Mesodermal cell (in vitro differentiated cells): ENCODE measurements at regions not wholly inside any gene's neighbourhood (a gene's known extent, or its start where the extent isn't known, plus 50 kb on each side); places are given as distances from the start of the nearest gene placed in this dataset.
"Not testable (repeated sequence)": the region's sequence is repeated elsewhere in the genome, so short reads cannot be mapped to it uniquely, and the experiment has no call there.

Experiments used
- H3K27ac ChIP-seq: 2 replicates; pipeline ENCODE4 v1.7.0; 2013; ENCODE audit warnings: mild to moderate bottlenecking, low read depth, low read length, moderate library complexity; ENCODE audit not compliant: severe bottlenecking
- H3K36me3 ChIP-seq: 2 replicates; pipeline ENCODE4 v1.7.1; 2013; ENCODE audit warnings: mild to moderate bottlenecking, low read length, moderate library complexity; ENCODE audit not compliant: control insufficient read depth, insufficient read depth
- H3K4me1 ChIP-seq: one replicate; pipeline ENCODE4 v1.7.1; 2013; ENCODE audit warnings: mild to moderate bottlenecking, low read length; ENCODE audit not compliant: insufficient read depth, control insufficient read depth, poor library complexity, severe bottlenecking
- H3K4me3 ChIP-seq: 2 replicates; pipeline ENCODE4 v1.7.0; 2013; ENCODE audit warnings: low read length, control low read depth, mild to moderate bottlenecking; ENCODE audit not compliant: insufficient read depth, poor library complexity, severe bottlenecking; ENCODE audit errors: extremely low read depth
- H3K9me3 ChIP-seq: 2 replicates; pipeline ENCODE4 v1.7.1; 2013; ENCODE audit warnings: mild to moderate bottlenecking, low read length, moderate library complexity; ENCODE audit not compliant: control insufficient read depth
- WGBS, 2 experiments: methylation state at CpG; one replicate each; pipeline ENCODE4 v1.1.5; 2013; ENCODE audit warnings: missing lambda C conversion rate in 2 of 2; ENCODE audit not compliant: insufficient coverage in 2 of 2; 5-methylcytosine and 5-hydroxymethylcytosine counted together

DNA sequence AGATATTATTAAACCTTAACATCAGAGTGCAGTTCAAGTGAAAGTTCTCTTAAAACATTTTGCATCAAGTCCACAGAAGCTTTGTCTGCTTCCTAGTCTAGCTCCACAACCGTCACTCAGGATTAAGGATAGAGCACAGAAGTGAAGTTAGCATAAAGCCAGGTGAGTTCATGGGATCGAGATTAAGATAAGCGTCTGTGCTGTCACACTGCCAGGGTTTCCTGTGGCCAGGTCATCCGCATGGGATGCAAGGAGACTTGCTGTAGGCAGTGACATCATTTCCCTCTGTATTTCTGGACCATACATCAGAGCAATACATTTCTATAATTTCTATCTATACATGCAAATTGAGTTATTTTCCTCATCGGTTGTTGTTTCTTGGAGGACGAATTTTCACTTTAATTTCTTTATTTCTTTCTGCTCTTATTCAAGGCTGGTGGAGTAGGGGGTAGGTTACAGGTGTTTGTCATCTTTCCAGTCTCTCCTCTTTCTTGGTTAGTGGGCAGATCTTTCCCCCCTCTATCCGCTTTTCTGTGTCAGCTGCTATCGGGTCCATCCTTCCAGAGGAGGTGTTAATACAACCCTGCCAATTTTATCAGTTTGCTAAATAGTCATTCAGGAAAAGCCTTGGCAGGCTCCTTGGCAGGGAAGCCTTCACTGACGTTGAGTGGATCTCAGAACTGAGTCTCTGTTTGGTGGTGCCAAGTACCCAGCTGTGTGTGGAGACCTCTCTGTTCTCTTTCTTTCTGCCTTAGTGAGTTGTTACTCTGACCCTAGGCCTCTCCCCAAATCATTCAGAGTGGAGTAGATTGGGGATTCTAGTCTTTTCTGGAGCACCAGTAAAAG is 307.6 kb upstream of the MAP3K7 start:
- Histone ChIP-seq H3K27ac (no peak overlapping the region), H3K4me1 (peaks cover 22% of the 10 kb centered on the region), H3K4me3 (no peak overlapping the region), H3K36me3 (no peaks in the 10 kb centered on the region), H3K9me3 (no peaks in the 10 kb centered on the region)
- WGBS, 2 experiments: 94% methylated on average over 5 to 6 of the region's 9 CpGs

DNA sequence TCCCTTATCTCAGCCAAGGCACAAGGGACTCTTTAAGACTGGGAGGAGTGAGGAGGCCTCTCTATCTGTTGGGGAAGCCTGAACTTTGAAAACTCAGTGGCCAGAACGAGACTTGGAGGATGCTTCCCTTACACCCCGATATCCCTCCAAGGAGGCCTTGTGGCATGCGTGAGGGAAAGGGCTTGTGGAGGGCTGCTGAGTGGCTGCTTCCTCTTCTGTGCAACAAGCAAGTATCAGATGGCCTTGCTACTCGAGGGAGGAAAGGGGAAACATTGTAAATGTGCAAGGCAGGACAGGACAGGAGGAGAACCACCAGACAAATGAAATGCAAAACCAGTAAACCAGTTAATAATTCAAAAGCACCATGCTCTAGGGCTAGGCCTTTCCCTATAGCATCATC is 306.5 kb upstream of the MAP3K7 start:
- Histone ChIP-seq H3K36me3 (no peaks in the 10 kb centered on the region), H3K27ac (no peak overlapping the region), H3K9me3 (no peaks in the 10 kb centered on the region), H3K4me1 (peaks cover 22% of the 10 kb centered on the region), H3K4me3 (no peak overlapping the region)
- WGBS, 2 experiments: 73 to 95% methylated on average over 2 of the region's 4 CpGs

DNA sequence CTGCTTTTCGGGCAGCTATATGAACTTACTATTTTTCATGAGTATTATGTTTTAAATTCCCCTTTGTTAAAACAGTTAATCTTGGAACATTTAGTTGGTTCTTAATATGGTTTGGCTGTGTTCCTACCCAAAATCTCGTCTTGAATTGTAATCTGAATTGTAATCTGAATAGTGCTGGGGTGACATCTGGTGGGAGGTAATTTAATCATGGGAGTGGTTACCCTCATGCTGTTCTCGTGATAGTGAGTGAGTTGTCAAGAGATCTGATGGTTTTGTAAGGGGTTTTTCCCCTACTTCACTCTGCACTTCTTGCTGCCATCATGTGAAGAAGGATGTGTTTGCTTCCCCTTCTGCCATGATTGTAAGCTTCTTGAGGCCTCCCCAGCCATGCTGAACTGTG is 305.4 kb upstream of the MAP3K7 start:
- Histone ChIP-seq H3K36me3 (no peaks in the 10 kb centered on the region), H3K4me3 (no peak overlapping the region), H3K9me3 (no peaks in the 10 kb centered on the region), H3K27ac (no peak overlapping the region), H3K4me1 (peaks cover 22% of the 10 kb centered on the region)
- WGBS, 2 experiments: 88% methylated on average over 1 of the region's 3 CpGs; no CpG with 5 or more reads in 1 of the 2 experiments

DNA sequence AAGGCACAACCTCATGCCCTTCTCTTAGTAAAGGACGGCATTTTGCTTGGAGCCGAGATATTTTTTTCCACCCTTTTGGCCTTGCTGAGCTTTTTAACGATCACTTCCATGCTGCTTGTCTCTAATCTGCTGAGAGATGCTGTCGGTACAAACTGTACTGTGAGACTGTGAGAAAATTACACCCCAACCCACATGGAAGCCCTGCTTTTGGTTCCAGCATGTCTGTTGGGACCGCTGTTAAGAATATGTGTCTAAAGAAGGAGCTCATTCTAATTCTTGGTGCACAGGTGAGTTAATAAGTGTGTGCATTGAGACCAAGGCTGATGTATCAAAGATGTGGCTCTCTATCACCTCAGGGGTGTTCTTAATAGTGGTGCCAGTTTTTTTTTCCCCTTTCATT is 304.5 kb upstream of the MAP3K7 start:
- Histone ChIP-seq H3K27ac (peak overlapping the region; percentile 64), H3K36me3 (no peaks in the 10 kb centered on the region), H3K4me3 (no peak overlapping the region), H3K9me3 (no peaks in the 10 kb centered on the region), H3K4me1 (peaks cover 22% of the 10 kb centered on the region)
- WGBS, 2 experiments: 80 to 96% methylated on average over 4 of the region's 5 CpGs

DNA sequence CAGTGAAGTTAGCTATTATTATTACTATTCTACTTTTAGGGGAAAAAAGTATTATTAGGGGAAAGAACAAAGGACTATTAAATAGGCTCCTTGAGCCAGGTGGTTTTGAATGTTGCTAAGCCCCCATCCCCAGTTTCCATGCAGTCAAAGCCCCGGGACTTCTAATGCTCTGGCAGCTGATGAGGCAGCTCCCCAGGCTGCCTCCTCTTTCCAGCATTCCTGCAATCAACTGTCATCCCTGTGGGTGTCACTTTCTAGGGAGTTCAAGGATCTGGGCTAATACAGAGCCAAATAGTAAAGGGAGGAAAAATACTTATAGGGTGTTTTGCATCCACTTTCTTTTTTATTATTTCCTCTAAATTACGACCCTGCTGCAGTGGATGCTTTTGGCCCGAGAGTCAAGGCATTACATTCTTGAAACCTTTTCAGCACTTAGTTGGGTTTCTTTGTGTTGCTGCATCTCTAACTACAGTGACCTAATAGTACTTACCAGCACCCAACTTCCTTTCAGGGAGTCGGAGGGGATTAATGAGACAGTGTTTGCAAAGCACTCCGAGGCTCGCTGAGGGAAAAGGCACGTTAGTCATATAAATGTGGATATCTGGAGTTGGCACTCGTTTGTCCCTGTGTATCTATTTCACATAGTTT is 303.9 kb upstream of the MAP3K7 start:
- H3K4me1 ChIP-seq: peaks cover 19% of the 10 kb centered on the region
- no peak overlapping the region for H3K4me3 ChIP-seq
- peak overlapping the region; percentile 64 for H3K27ac ChIP-seq
- H3K9me3 ChIP-seq: no peaks in the 10 kb centered on the region
- no peaks in the 10 kb centered on the region for H3K36me3 ChIP-seq
- 38 to 54% methylated on average over 5 to 6 of the region's 8 CpGs for WGBS, 2 experiments

DNA sequence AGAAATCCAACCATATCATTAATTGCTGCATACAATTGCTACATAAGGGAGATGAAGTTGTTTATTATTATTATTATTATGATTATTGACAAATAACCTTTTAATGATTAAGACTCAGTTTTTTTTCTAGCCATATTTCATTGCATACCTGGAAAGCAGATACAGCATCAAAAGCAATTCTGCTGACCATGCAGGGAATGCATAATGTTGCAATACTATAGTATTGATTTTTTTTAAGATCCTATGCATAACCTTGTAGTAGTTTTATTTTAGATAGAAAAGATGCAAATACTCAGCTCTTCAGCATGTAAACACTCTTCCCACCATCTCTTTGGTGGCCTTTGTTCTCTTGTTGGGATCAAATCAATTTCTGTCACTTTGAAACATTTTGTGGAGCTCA is 300.9 kb upstream of the MAP3K7 start:
- Histone ChIP-seq H3K4me1 (peaks cover 20% of the 10 kb centered on the region), H3K27ac (no peak overlapping the region), H3K4me3 (no peak overlapping the region), H3K36me3 (no peaks in the 10 kb centered on the region), H3K9me3 (peaks cover 13% of the 10 kb centered on the region)

DNA sequence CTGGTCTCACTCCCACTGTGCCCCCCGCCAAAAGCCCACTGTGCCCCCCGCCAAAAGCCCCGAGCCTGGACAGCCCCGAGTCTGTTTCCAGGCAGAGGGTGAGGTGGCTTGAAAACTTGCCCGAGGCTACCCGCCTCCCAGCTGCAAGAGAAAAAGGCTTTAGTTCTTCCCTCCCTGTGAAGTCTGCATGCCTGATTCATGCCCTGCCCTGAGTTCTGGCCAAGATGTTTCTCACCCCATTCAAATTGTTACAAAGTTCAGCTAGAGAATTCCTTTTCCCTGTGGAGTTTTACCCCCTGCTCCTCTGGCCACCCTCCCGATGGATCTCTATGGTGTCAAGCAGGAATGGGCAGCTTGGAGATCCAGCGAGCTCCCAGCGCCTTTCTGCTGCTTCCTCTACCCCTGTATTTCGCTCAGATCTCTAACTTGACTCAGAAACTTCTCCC is 298.8 kb upstream of the MAP3K7 start:
- Histone ChIP-seq H3K36me3 (no peaks in the 10 kb centered on the region), H3K27ac (no peak overlapping the region), H3K4me1 (peaks cover 13% of the 10 kb centered on the region), H3K4me3 (no peak overlapping the region), H3K9me3 (peaks cover 17% of the 10 kb centered on the region)
- 73 to 79% methylated on average over 5 to 8 of the region's 10 CpGs for WGBS, 2 experiments

DNA sequence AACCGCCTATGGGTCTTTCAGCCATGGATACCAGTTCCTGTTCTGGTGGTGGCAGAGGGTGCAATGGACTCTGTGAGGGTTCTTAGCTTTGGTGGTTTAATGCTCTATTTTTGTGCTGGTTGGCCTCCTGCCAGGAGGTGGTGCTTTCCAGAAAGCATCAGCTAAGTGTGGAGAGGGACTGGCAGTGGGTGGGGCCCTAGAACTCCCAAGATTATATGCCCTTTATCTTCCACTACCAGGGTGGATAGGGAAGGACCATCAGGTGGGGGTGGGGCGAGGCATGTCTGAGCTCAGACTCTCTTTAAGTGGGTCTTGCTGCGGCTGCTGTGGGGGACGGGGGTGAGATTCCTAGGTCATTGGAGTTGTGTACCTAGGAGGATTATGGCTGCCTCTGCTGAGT is 298.3 kb upstream of the MAP3K7 start:
- WGBS, 2 experiments: 86 to 100% methylated on average over 1 of the region's 4 CpGs
- not testable (repeated sequence) for H3K4me1 ChIP-seq

DNA sequence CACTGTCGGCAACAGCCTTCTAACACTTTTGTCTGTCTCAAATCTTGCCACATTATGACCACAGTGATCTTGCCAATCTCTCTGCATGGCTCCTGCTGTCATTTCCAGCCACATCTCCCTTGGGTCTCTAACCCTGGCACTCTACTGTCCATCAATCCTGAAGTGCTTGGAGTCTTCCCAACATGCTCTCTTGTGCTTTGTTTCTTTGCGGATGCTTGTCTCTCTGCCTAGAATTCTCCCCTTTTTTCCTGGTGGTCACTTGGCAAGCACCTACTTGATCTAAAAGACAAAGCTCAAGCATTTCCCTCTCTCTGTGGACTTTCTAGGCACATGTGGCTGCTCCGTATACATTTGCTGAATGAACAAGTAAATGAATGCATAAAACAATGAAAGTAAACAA is 290.7 kb upstream of the MAP3K7 start:
- no peak overlapping the region for H3K27ac ChIP-seq
- H3K4me3 ChIP-seq: no peak overlapping the region
- 82 to 100% methylated on average over 2 of the region's 3 CpGs for WGBS, 2 experiments
- no peaks in the 10 kb centered on the region for H3K36me3 ChIP-seq
- peaks cover 2% of the 10 kb centered on the region for H3K4me1 ChIP-seq
- H3K9me3 ChIP-seq: peaks cover 4% of the 10 kb centered on the region

More for the DNA sequence above, 298.3 kb upstream of the MAP3K7 start:
- not testable (repeated sequence) for H3K4me3 ChIP-seq, H3K27ac ChIP-seq, H3K36me3 ChIP-seq
- H3K9me3 ChIP-seq: peaks cover 17% of the 10 kb centered on the region

DNA sequence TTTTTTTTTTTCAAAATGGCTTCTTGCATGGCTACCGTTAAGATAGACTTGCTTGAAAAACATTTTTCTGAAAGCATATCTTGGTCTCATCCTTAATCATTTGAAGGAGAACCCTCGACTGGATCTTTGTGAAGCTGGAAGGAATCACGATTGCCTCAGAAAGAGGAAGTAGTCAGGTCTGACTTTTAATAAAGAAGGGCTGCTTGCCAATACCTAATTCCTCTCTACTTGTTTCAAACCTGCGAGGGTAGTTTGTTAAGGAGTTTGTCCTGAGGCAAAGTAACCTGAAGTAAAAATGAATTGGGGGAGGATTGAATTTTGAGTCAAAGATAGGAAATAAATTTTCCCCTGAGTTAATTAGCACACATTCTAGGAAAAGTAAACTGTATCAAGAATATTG is 288.1 kb upstream of the MAP3K7 start:
- H3K9me3 ChIP-seq: no peaks in the 10 kb centered on the region
- H3K27ac ChIP-seq: no peak overlapping the region
- 100% methylated on average over 2 of the region's 4 CpGs; no CpG with 5 or more reads in 1 of the 2 experiments for WGBS, 2 experiments
- no peak overlapping the region for H3K4me3 ChIP-seq
- peaks cover 9% of the 10 kb centered on the region for H3K4me1 ChIP-seq
- H3K36me3 ChIP-seq: no peaks in the 10 kb centered on the region

DNA sequence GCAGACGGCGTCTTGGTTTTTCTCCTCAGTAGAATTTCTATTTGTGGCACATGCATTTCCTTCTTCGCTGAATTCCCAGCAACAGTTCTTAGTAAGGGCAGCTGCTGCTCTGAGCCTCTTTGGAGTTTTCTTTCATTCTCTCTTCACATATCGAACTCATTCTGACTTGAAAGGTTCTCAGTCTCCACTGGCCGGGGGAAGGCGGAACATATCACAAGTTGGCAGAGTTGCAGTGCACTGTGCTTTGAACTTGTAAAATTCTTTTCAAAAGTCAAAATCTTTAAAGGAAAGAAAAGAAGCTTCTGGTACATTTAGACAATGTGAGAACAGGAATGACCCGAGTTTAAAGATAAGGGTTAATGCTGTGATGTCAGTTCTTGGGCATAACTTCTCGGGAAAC is 286.1 kb upstream of the MAP3K7 start:
- no peak overlapping the region for H3K4me3 ChIP-seq
- no peaks in the 10 kb centered on the region for H3K36me3 ChIP-seq
- H3K4me1 ChIP-seq: peaks cover 13% of the 10 kb centered on the region
- H3K27ac ChIP-seq: no peak overlapping the region
- no peaks in the 10 kb centered on the region for H3K9me3 ChIP-seq
- WGBS, 2 experiments: 86 to 96% methylated on average over 5 to 7 of the region's 8 CpGs
